ENCODE measurements at regions not wholly inside any gene's neighbourhood (a gene's known extent, or its start where the extent isn't known, plus 50 kb on each side); places are given as distances from the start of the nearest gene placed in this dataset.
"Not testable (repeated sequence)": the region's sequence is repeated elsewhere in the genome, so short reads cannot be mapped to it uniquely, and the experiment has no call there.

DNA sequence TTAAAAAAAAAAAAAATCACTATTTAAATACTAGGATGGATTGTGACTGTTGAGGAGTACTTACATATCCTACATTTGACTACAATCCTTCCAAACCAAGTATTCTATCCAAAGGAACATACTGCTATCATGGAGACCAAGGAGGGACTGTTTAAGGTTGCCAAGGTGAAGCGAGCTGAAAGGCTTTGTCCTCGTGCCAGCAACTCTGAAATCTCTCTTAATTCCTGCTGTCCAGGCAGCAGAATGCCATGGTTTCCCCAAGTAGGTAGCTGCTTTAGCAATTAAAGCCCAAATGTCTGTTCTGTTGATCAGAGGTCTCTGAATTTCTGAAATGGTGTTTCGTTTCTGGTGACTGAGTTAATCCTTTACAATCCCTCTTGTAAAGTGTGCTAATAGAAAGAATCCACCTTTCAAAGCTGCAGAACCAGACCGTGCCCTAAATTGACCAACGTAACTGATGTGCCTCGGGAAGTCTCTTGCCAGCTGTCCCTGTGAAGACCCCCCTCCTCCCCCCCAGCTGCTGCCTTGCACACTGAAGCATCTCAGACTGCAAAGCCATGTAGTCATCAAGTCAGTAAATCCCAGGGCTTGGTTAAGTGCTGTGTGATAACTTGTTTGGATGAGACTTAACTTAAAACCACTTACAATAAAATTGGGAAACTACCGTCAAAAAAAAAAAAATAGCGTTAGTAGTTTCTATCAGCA is 210.9 kb downstream of the CYLC2 start:
- TF ChIP-seq, protein P1, sequence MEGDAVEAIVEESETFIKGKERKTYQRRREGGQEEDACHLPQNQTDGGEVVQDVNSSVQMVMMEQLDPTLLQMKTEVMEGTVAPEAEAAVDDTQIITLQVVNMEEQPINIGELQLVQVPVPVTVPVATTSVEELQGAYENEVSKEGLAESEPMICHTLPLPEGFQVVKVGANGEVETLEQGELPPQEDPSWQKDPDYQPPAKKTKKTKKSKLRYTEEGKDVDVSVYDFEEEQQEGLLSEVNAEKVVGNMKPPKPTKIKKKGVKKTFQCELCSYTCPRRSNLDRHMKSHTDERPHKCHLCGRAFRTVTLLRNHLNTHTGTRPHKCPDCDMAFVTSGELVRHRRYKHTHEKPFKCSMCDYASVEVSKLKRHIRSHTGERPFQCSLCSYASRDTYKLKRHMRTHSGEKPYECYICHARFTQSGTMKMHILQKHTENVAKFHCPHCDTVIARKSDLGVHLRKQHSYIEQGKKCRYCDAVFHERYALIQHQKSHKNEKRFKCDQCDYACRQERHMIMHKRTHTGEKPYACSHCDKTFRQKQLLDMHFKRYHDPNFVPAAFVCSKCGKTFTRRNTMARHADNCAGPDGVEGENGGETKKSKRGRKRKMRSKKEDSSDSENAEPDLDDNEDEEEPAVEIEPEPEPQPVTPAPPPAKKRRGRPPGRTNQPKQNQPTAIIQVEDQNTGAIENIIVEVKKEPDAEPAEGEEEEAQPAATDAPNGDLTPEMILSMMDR (IDR thresholded peaks at IDR 0.05) = not testable (repeated sequence)
- TF ChIP-seq EP300, POLR2AphosphoS5, POLR2A (IDR thresholded peaks at IDR 0.05): not testable (repeated sequence)

All from stomach (tissue), 4 donors.